ENCODE measurements at regions not wholly inside any gene's neighbourhood (a gene's known extent, or its start where the extent isn't known, plus 50 kb on each side); places are given as distances from the start of the nearest gene placed in this dataset.
"Not testable (repeated sequence)": the region's sequence is repeated elsewhere in the genome, so short reads cannot be mapped to it uniquely, and the experiment has no call there.

DNA sequence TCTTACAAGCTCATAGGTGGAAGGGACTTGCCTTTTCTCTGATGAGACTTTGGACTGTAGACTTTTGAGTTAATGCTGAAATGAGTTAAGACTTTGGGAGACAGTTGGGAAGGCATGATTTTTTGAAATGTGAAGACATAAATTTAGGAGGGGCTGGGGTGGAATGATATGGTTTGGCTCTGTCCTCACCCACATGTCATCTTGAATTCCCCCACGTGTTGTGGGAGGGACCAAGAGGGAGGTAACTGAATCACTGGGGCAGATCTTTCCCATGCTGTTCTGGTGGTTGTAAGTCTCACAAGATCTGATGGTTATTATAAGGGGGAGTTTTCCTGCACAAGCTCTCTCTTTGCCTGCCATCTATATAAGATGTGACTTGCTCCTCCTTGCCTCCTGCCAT is 777.9 kb downstream of the CENPC start:
- TF ChIP-seq, protein P1, sequence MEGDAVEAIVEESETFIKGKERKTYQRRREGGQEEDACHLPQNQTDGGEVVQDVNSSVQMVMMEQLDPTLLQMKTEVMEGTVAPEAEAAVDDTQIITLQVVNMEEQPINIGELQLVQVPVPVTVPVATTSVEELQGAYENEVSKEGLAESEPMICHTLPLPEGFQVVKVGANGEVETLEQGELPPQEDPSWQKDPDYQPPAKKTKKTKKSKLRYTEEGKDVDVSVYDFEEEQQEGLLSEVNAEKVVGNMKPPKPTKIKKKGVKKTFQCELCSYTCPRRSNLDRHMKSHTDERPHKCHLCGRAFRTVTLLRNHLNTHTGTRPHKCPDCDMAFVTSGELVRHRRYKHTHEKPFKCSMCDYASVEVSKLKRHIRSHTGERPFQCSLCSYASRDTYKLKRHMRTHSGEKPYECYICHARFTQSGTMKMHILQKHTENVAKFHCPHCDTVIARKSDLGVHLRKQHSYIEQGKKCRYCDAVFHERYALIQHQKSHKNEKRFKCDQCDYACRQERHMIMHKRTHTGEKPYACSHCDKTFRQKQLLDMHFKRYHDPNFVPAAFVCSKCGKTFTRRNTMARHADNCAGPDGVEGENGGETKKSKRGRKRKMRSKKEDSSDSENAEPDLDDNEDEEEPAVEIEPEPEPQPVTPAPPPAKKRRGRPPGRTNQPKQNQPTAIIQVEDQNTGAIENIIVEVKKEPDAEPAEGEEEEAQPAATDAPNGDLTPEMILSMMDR (IDR thresholded peaks at IDR 0.05; ENCODE audit: borderline replicate concordance, insufficient read depth, low read depth, low read length), result no peak

DNA sequence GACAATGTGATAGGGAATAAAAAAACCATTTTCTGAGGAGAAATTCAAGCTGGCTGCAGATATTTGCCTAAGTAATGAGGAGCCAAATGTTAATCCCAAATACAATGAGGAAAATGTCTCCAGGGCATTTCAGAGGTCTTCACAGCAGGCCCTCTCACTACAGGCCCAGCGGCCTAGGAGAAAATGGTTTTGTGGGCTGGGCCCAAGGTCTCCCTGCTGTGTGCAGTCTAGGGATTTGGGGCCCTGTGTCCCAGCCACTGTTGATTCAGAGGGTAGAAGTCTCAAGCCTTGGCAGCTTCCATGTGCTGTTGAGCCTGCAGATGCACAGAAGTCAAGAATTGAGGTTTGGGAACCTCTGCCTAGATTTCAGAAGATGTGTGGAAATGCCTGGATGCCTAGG is 778.7 kb downstream of the CENPC start:
- TF ChIP-seq, protein P1 (IDR thresholded peaks at IDR 0.05; ENCODE audit: borderline replicate concordance, insufficient read depth, low read depth, low read length), result no peak
- H3K4me3 ChIP-seq (ENCODE audit: low read depth, low read length), result no peak overlapping the region

More for the DNA sequence above, 777.9 kb downstream of the CENPC start:
- no peak overlapping the region for H3K4me3 ChIP-seq (ENCODE audit: low read depth, low read length)

DNA sequence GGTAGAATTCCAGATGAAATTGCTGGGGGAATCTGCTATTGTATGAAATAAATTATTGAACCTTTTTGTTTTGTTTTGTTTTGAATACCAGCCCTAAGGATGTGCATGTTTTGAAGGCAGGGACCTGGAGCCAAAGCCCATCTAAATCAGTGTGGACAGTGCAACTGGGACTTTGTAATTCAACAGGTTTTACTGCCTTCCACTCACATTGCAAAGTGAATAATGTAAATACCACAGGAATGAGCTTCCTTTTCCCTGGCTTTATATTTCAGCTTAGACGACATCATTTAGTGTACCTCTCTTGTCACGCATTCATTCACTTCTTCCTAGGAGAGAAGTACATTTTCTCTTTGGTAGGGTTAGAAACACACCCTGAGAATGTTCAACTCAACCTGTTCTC is 795.0 kb downstream of the CENPC start:
- H3K4me3 ChIP-seq (ENCODE audit: low read depth, low read length), result no peak overlapping the region
- TF ChIP-seq, protein P1 (IDR thresholded peaks at IDR 0.05; ENCODE audit: borderline replicate concordance, insufficient read depth, low read depth, low read length), result no peak

DNA sequence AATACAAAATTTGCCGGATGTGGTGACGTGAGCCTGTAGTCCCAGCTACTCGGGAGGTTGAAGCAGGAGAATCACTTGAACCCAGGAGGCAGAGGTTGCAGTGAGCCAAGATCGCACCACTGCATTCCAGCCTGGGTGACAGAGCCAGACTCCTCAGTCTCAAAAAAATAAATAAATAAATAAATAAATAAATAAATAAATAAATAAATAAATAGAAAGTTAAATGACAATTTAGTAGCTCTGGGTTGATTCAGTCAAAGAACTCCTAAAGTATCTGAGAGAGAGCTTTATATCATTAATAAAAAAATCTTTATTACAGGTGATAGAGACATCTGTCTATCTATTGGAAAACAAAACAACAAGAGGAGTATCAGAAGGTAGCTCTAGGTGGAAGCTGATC is 798.4 kb downstream of the CENPC start:
- H3K4me3 ChIP-seq (ENCODE audit: low read depth, low read length), result not testable (repeated sequence)

DNA sequence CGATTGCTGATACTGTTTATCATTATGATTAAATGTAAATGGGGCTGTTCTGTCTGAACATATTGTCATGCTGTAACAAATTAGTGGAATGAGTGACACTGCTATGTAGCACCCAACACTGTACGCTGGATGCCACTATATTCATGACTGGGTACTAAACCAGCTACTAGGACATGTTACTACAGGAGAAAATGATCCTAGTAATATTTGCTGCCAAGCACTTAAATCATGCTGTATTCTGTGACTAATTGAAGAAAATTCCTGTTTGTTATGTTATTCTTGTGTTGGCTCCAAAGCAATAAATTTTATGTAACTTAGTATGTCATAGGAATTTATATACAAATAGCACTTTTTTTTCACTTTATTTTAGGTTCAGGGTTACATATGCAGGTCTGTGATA is 804.2 kb downstream of the CENPC start:
- H3K4me3 ChIP-seq (ENCODE audit: low read depth, low read length), result no peak overlapping the region
- TF ChIP-seq, protein P1 (IDR thresholded peaks at IDR 0.05; ENCODE audit: borderline replicate concordance, insufficient read depth, low read depth, low read length), result no peak

DNA sequence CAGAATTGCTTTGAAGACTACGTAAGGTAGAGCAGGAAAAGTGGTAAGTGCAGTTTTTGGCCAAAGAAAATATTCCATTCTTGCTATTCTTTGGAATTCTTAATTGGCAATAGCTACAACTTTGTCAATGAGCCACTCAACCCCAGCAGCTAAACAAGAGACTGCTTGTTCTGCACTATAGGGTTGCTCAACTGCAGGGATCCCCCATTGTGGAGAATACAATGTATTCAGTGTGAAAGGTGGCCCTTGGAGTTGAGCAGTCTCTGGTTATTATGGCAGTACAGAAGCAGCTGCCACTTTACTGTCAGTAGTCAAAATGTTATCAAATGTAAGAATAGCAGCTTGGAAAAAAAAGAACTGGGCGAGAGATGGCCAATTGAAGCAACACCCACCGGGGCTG is 808.7 kb downstream of the CENPC start:
- no peak overlapping the region for H3K4me3 ChIP-seq (ENCODE audit: low read depth, low read length)
- TF ChIP-seq, protein P1 (IDR thresholded peaks at IDR 0.05; ENCODE audit: borderline replicate concordance, insufficient read depth, low read depth, low read length), result no peak

DNA sequence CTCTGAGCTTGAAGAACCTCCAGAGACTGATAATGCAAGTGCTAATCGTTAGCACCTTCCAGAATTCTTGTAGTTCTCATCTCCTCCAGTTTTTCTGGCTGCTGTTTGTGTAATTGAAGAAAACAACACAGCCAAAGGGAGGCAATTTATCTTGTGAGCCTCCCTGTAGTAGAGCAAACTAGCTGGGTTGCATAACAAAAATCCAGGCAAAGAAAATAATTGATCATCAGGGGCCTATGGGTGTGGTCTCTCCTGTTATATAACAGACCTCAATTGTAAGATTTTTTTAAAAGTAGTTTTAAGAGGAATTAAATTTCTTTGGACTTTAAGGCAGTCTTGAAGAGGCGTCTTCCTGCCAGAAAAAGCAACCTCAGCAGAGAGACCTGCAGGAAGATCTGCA is 817.0 kb downstream of the CENPC start:
- H3K4me3 ChIP-seq (ENCODE audit: low read depth, low read length), result no peak overlapping the region
- TF ChIP-seq, protein P1 (IDR thresholded peaks at IDR 0.05; ENCODE audit: borderline replicate concordance, insufficient read depth, low read depth, low read length), result no peak

DNA sequence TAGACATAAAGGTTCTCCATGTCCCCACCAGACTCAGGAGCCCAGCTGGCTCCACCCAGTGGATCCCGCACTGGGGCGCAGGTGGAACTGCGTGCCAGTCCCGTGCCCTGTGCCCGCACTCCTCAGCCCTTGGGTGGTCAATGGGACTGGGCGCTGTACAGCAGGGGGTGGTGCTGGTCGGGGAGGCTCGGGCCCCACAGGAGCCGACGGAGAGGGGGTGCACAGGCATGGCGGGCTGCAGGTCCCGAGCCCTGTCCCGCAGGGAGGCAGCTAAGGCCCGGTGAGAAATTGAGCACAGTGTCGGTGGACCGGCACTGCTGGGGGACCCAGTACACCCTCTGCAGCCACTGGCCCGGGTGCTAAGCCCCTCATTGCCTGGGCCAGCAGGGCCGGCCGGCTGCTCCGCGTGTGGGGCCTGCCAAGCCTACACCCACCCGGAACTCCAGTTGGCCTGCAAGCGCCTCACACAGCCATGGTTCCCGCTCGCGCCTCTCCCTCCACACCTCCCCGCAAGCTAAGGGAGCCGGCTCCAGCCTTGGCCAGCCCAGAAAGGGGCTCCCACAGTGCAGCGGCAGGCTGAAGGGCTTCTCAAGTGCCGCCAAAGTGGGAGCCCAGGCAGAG is 832.9 kb downstream of the CENPC start:
- H3K4me3 ChIP-seq (ENCODE audit: low read depth, low read length), result not testable (repeated sequence)
